ENCODE measurements at regions not wholly inside any gene's neighbourhood (a gene's known extent, or its start where the extent isn't known, plus 50 kb on each side); places are given as distances from the start of the nearest gene placed in this dataset.

- TF ChIP-seq JUN (CRISPR knock-in tag; IDR thresholded peaks at IDR 0.05) (no peak), AFF4 (CRISPR knock-in tag; IDR thresholded peaks at IDR 0.05; ENCODE audit: borderline replicate concordance) (no peak), CTCF (IDR thresholded peaks at IDR 0.05) (no peak), CREB1 (CRISPR knock-in tag; IDR thresholded peaks at IDR 0.05) (no peak), TEAD4 (CRISPR knock-in tag; IDR thresholded peaks at IDR 0.05) (no peak), ZBTB21 (CRISPR knock-in tag; IDR thresholded peaks at IDR 0.05; ENCODE audit: borderline replicate concordance) (no peak), TCF7 (CRISPR knock-in tag; IDR thresholded peaks at IDR 0.05; ENCODE audit: low read depth) (no peak), ZNF317 (CRISPR knock-in tag; IDR thresholded peaks at IDR 0.05; ENCODE audit: borderline replicate concordance, low read depth) (no peak), USF2 (CRISPR knock-in tag; IDR thresholded peaks at IDR 0.05) (no peak), SMAD3 (CRISPR knock-in tag; IDR thresholded peaks at IDR 0.05; ENCODE audit: borderline replicate concordance) (no peak), HMGA2 (CRISPR knock-in tag; IDR thresholded peaks at IDR 0.05) (no peak), ESRRA (CRISPR knock-in tag; IDR thresholded peaks at IDR 0.05; ENCODE audit: borderline replicate concordance) (no peak), IRF1 (CRISPR knock-in tag; IDR thresholded peaks at IDR 0.05) (no peak), MAX (CRISPR knock-in tag; IDR thresholded peaks at IDR 0.05) (no peak)
These were observed 59.8 kb downstream of the FAM50B start for GRCh38 chr6:3908961-3909360.

Measured in WTC11 (cell line).